ENCODE measurements at regions not wholly inside any gene's neighbourhood (a gene's known extent, or its start where the extent isn't known, plus 50 kb on each side); places are given as distances from the start of the nearest gene placed in this dataset.

DNA sequence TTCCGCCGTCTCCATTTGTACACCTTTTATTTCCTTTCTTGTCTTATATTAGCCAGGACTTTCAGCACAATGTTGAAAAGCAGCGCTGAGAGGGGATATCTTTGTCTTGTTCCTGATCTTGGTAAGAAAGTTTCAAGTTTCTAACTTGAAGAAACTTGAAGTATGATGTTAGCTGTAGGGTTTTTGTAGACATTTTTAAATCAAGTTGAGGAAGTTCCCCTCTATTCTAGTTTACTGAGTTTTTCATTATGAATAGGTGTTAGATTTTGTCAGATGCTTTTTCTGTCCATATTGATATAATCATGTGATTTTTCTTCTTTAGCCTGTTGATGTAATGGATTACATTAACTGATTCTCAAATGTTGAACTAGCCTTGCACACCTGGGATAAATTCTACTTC lies 425.7 kb downstream of the PIK3R1 start:
- CTCF ChIA-PET (ENCODE audit: low intra/inter-chr PET ratio, low total read pairs): no interaction called here
- POLR2A ChIA-PET: no interaction called here

More for the DNA sequence above, 425.7 kb downstream of the PIK3R1 start:
- no TSS peak for BruUV-seq (replicated peaks)
- H3K9me3 ChIP-seq (ENCODE audit: low read length): no peaks in the 10 kb centered on the region
- H3K4me2 ChIP-seq (ENCODE audit: low read depth, low read length): no peak overlapping the region
- no peaks in the 10 kb centered on the region for H3K79me2 ChIP-seq (ENCODE audit: insufficient read depth, low read length)
- 35% methylated on average over 3 of the region's 3 CpGs for WGBS (ENCODE audit: low lambda C conversion rate)
- no peak overlapping the region for H3K9ac ChIP-seq (ENCODE audit: insufficient read depth, low read depth, low read length)
- ATAC-seq (no peak), DNase-seq (ENCODE audit: low spot score) (no peak), FAIRE-seq (no peak)
- no peak for TF ChIP-seq NFIB (CRISPR knock-in tag; IDR thresholded peaks at IDR 0.05; ENCODE audit: borderline replicate concordance)
- TF ChIP-seq ZNF317 (CRISPR knock-in tag; IDR thresholded peaks at IDR 0.05): no peak
- TF ChIP-seq SUZ12 (IDR thresholded peaks at IDR 0.05; ENCODE audit: low read depth, low read length): no peak
- no peak for TF ChIP-seq MAFF (IDR thresholded peaks at IDR 0.05; ENCODE audit: low read depth, low read length)
- no peak for TF ChIP-seq ATRX (CRISPR knock-in tag; IDR thresholded peaks at IDR 0.05; ENCODE audit: borderline replicate concordance)
- no peak for TF ChIP-seq ZKSCAN5 (CRISPR knock-in tag; IDR thresholded peaks at IDR 0.05)
- TF ChIP-seq ZNF619 (CRISPR knock-in tag; IDR thresholded peaks at IDR 0.05): no peak
- TF ChIP-seq RBM22 (optimal IDR thresholded peaks at IDR 0.05; ENCODE audit: low read length): no peak
- no peak for TF ChIP-seq ATF5 (CRISPR knock-in tag; IDR thresholded peaks at IDR 0.05; ENCODE audit: low read depth)
- TF ChIP-seq POGZ (CRISPR knock-in tag; IDR thresholded peaks at IDR 0.05): no peak
- TF ChIP-seq ZNF446 (CRISPR knock-in tag; IDR thresholded peaks at IDR 0.05): no peak
- no peak for TF ChIP-seq ZNF644 (CRISPR knock-in tag; IDR thresholded peaks at IDR 0.05; ENCODE audit: low read depth)
- TF ChIP-seq ZEB1 (IDR thresholded peaks at IDR 0.05; ENCODE audit: insufficient replicate concordance, low read depth): no peak
- no peak for TF ChIP-seq MED8 (CRISPR knock-in tag; IDR thresholded peaks at IDR 0.05; ENCODE audit: insufficient replicate concordance)
- no peak for TF ChIP-seq CBFB (CRISPR knock-in tag; IDR thresholded peaks at IDR 0.05)
- no peak for TF ChIP-seq LCORL (IDR thresholded peaks at IDR 0.05)
- no peak for TF ChIP-seq LCORL (CRISPR knock-in tag; IDR thresholded peaks at IDR 0.05)
- TF ChIP-seq, protein P1, sequence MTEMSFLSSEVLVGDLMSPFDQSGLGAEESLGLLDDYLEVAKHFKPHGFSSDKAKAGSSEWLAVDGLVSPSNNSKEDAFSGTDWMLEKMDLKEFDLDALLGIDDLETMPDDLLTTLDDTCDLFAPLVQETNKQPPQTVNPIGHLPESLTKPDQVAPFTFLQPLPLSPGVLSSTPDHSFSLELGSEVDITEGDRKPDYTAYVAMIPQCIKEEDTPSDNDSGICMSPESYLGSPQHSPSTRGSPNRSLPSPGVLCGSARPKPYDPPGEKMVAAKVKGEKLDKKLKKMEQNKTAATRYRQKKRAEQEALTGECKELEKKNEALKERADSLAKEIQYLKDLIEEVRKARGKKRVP (CRISPR knock-in tag; IDR thresholded peaks at IDR 0.05): no peak
- TF ChIP-seq NONO (IDR thresholded peaks at IDR 0.05): no peak
- TF ChIP-seq NONO (CRISPR knock-in tag; conservative IDR thresholded peaks at IDR 0.05): no peak
- no peaks in the 10 kb centered on the region for H3K4me1 ChIP-seq (ENCODE audit: insufficient read depth, low read length)
- H4K20me1 ChIP-seq (ENCODE audit: insufficient read depth, low read length): no peaks in the 10 kb centered on the region
- intact Hi-C loops (cut with micrococcal nuclease; ENCODE audit: unreplicated experiment): no loop called here
- no peaks in the 10 kb centered on the region for H3K36me3 ChIP-seq (replicated peaks in 1 of 2; ENCODE audit: control insufficient read depth in 1 of 2, insufficient read depth in 2 of 2, low read length in 2 of 2)
- no peak overlapping the region for H3K27ac ChIP-seq (ENCODE audit: extremely low read length, insufficient read depth, low read length)
- H3K27me3 ChIP-seq (ENCODE audit: control insufficient read depth in 1 of 2, insufficient read depth in 2 of 2, low read length in 2 of 2): no peaks in the 10 kb centered on the region
- in situ Hi-C loops (cut with HindIII; ENCODE audit: extremely low pct_ligation_motif_present, low pct_unique_long_range_greater_than_20kb): no loop called here
- H3K4me3 ChIP-seq (replicated peaks in 1 of 3; ENCODE audit: insufficient read depth in 1 of 3, low read depth in 2 of 3, low read length in 3 of 3): no peak overlapping the region
- no peak overlapping the region for H2AFZ ChIP-seq (ENCODE audit: low read length)

Data from HepG2 (cell line).